Suppressor macrophage treated with lipopolysaccharide for 4 hours (primary cell): ENCODE measurements at regions not wholly inside any gene's neighbourhood (a gene's known extent, or its start where the extent isn't known, plus 50 kb on each side); places are given as distances from the start of the nearest gene placed in this dataset.

Experiments used
- DNase-seq: peaks from one replicate; pipeline ENCODE4 v3.0.0-alpha.2; 2020

DNA sequence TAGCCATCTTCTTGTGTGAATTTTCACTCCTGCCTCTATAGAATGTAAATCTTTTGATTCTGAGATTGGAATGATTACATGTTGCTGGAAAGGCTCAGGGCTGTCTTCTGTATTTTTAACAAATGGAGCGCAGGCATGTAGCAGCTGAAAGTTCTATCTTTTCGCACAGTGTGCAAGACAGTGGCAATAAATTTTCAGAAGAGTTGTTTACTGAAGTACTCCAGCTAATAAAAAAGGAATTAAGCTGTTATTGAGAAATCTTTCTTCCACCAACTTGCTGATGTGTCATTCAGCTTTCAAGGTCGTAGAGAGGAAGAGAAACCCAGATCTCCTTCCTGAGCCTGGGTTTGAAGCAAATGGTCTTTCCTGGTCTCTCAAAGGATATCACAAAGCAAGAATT is 122.0 kb upstream of the PUDP start:
- DNase-seq, result peak; percentile 53

DNA sequence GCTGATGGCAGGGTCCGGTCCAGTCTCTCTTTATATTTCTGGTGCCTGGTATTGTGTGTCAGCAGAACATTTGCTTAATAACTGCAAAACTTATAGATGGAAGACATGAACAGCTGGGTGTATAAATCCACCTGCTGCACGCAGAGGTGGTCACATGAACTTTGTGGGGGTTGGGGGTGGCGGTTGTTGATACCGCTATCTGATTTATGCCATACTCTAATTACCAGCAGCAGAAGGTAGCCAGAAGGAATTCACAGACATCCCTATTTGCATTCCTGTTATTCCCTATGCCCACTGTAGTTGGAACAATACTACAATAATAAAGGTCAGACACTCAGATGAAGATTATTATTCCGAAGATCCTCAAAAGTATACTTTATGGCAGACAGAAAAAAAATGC is 121.6 kb upstream of the PUDP start:
- DNase-seq, result no peak

DNA sequence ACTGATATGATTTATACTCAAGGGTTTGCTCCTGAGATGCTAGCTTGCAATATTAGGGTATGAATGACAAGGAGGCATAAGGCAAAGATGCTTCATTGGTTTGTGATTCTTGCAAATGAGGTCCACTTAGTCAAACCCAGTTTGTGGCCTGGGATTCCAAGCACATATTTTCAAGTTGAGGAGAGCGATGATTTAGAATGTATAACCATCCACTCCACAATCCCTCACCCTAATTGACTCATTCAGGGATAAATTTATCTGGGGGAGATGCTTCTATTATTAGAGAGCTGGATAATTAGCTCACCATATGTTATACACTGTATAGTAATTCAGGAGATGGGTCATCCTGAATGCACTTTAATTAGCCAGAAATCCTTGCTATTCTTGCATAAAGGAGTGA is 118.3 kb upstream of the PUDP start:
- DNase-seq, result no peak

DNA sequence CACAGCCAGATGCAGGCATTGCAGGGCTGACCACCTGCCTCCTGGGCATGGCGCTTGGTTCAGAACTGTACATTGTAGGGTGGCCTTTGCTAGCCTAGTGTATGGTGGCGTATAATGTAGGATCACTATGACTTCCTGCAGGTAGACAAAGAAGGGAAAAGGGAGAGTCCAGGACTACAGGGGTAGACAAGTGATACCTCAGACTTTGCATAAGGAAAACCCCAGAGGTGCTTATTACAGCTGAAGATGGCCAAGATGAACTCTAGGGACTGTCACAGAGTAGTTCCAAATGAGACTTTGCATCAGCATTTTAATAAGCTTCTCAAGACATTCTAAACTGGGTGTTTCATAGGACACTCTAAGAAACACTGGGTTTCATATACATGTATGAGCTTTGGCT is 116.4 kb upstream of the PUDP start:
- no peak for DNase-seq

DNA sequence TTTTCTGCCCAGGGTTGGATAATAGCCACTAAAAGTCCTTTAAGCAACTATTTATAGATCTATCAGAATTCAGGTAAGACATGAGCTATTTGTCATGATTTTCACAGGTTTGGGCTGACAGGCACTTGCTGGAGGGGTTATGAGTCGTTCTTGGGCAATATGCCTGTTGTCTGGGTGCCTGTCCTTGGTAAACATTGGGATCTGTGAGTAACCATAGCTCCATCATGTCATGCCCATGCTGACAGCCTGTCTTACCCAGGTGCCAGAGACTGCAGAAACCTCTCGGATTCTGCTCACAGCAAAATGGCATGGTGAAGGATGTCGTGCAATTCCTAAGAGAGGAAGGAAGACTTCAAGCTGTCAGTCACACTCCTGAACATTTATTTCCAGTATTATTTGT is 116.0 kb upstream of the PUDP start:
- no peak for DNase-seq

DNA sequence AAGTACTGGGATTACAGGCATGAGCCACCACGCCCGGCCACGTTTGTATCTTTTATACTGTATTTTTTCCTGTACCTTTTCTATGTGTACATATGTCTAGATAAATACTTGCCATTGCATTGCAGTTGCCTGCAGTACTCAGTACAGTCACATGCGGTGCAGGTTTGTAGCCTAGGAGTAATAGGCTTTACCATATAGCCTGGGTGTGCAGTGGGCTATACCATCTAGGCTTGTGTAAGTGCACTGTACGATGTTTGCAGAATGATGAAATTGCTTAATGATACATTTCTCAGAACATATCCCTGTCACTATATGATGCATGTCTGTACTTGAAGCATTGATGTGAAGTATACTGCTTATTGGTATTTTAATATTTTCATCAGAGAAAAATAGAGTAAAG is 115.4 kb upstream of the PUDP start:
- no peak for DNase-seq

DNA sequence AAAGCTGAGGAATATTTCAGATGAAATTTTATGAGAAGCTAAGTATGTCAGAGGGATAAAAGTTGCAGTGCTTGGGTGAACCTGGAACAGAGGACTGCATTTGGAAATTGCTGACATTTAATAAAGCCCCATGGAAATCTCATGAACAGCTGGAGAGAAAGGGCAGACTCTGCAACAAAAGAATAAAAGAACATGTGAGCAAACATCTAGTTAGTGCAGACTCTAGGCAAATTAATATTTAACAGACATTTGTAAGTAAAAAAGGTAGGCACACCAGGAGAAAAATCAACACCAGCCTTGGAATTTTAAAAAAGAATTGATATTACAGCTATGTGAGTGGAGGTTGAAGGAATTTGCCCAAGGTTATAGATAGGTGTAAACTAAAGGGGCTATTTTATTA is 114.6 kb upstream of the PUDP start:
- DNase-seq, result no peak

DNA sequence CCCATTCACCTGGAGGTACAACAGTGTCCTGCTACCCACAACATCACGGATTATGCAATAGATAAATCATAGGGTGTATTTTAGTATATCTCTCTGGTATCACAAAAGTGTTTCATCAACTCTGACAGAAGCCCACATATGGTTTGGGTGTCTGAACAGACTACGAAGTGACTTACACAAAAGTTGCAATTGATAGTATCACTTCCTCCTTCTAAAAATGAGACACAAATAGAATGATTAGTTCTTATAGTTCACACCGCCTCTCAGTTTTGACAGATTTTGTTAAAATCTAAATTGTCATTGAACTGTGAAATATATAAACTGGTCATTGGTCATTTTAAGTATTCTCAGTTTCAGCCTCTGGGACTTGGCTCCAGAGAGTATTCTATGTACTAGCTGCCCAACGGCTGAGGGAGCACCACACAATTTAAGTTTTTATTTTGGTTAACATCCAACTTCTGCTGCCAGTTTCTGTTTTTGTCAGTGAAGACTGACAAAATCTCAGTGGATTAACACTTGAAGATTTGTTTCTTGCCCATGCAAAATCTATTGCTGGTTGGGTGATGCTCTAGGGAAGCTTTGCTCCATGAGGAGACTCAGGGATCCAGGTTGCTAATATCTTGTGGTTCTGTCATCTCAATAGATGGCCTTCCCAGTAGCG is 113.8 kb upstream of the PUDP start:
- peak; percentile 46 for DNase-seq

DNA sequence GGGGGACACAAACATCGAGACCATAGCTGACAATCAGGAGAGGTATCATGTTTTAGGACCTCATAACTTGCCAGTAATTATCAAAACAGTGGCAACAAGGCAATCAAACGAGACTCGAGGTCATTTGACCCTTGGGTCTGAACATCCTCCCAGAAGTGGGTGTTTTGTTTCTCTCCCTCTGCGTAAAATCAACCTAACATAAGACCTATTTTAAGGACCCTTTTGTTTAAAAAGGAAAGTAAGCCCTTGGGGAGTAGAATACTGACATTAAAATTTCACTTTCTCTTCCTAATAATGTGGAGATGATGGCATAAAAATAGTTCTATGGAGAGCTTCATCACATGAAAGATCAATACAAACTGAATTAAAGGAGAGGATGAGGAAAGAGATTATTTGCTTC is 106.2 kb upstream of the PUDP start:
- DNase-seq, result no peak

DNA sequence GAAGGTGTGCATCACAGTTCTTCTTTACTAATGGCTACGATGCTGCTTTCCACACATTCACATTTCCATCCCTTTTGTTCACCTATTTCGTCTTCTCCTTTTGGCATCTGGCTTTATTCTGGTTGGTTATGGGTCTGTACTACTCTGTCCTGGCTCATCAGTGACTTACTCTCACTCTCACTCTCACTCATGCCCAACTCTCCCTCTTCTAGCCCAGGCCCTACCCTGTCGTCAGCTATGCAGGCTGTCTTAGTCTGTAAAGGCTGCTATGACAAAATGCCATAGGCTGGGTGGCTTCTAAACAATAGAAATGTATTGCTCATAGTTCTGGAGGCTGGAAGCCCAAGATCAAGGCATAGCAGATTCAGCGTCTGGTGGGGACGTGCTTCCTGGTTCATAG is 105.6 kb upstream of the PUDP start:
- DNase-seq, result no peak

DNA sequence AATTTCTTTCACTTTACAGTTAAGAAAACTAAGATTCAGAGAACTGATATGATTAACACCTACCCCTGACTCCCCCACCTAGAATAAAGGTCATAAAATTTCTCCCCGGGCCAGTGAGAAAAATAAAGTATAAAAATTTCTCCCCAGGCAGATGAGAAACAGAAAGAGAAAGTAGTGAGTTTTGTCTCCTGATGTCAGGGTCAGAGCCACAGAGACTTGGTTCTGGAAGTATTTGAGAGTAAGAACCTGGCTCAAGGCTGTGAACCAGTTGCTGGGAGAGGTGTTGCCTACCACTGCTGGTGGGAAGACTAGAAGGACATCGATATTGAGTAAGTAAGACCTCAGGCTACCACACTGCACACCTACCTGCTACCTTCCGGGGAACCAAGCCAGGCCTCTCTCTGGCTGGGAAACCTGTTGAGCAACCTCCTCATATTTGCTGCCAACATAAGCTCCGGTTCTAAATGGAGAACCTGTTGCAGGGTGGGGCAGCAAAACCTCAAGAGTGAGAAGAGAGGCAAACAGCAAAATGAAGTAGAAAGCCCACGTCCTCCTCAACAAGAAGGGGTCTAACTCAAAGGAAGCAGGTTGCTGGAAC is 104.2 kb upstream of the PUDP start:
- DNase-seq, result peak; percentile 11

DNA sequence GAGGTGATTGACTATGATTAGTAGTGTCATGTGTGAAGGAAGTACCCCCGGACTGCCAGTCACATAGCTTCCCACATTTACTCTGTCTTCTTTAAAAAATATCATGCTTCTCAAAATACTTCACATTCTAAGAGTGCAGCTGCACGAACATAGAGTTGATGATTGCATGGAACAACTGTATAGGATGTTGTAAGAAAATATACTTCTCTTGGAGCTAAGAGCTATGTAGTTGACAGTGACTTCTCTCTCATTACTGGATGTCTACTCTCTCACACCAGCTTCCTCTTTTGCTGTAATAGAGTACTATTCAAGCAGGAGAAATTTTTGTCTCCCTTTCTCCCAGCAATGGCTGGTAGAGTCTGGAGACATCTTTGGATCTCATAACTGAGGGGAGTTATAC is 99.4 kb upstream of the PUDP start:
- DNase-seq, result peak; percentile 14

DNA sequence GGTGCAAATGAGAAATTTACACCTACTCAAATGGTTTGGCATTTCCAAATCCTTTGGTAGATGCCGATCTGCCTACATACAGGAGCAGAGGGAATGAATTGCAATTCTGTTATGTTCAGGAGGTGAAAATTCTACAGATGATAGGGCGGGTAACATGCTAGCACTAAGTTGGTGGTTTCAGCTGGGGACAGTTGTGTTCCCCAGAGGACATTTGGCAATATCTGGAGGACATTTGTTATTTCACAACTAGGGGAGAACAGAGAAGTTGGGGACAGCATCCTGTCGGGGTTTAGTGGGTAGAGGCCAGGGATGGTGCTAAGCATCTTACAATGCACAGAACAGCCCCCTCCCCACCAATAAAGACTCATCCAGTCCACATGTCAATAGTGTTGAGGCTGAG is 96.5 kb upstream of the PUDP start:
- no peak for DNase-seq

DNA sequence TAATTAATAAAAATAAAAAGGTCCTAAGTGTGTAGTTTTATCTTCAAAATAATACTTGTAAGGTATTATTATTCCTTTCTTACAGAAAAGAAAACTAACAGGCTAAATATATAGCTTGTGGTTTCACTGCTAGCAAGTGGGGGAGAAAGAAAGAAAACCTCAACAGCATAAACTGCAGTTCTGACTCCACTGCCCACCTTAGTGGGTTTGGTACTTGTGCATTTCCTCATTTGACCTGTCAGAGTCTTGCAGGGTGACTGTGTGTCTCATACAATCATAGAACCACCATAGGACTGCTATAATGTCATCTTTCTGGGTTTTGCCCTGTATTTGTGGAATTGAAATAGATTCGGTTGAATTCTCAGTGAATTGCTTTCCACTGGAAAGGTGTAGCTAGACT is 94.7 kb upstream of the PUDP start:
- DNase-seq, result no peak

DNA sequence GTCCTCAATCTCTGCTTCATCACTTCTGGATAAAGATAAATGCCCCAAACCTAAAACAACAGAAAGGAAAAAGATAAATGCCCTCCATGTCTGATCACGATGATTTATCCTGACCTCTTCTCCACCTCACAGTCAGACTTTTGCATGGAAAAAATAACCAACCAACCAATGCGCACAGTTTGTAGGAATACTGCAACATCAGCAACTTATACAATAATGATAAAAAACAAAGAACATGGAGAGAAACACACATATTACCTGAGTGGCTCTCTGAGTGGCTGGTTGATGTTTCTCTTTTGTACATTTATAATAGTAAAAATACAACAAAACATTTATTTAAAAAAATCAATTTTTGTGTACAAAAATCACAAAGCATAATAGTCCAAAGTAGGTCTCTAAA is 93.0 kb upstream of the PUDP start:
- no peak for DNase-seq

DNA sequence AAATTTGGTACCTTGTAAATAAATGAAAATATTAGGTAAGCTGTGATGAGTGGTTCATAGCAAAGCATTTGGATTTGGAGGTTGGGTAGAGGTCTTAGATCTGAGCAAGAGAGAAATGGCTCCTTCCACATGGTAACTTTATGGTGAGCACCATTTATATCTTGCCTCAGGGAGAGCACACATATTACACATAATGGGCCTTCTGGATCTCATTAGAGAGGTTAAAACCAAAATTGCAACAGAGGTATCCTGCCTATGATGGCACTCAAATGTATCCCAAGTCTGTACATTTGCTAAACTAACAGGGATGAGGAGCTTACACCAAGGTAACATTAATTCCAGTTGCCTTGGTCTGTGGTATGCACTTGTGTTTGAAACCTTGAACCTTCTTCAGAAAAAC is 87.1 kb upstream of the PUDP start:
- DNase-seq, result no peak

DNA sequence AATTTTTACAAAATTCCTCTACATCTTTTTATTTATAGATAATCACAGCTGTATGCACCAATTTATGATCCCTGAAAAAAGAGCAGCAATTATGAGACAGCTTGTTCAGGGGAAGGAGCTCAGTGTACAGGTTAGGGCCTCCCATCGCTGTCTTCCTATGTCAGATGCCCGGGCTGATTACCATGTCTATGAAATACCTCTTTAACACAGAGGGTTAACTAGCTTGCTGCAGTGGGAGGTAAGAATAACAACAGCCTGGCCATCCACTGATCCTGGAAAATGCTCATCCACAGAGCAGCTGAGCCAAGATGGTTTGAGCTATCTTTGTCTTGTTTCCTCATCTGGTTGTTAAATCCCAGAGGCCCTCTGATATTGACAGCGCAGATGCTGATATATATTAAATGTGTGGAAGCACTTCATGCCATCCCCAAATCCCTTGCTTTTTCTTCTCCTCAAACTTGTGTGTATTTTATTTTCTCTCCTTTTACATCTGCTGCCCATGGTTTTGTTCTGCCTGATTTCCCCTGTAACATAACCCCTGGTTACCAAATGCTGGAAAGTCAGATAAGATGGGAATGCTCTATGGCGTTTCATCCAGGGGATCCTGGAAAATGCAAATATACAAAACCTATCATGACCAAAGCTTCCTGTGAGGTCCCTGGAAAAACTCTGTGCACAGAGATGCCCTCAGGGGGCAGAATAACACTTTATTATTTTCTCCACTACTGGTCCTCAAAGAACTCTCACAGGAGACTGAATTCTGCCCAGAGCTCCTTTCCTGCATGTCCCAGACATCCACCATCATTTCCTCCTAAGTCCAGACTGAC is 85.8 kb upstream of the PUDP start:
- DNase-seq, result no peak

DNA sequence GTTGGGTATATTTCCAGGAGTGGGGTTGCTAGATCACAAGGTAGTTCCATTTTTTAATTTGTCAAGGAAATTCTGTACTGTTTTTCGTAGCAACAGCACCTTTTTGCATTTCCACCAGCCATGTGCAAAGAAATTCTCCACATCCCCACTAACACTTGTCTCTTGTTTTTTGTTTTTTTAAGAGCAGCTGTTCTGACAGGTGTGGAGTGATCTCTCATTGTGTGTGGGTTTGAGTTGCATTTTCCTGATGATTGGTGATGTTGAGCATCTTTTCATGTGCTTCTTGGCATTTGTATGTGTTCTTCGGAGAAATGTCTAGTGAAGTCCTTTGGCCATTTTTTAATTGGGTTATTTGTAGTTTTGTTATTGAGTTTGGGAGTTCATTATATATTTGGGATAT is 80.3 kb upstream of the PUDP start:
- DNase-seq, result no peak

DNA sequence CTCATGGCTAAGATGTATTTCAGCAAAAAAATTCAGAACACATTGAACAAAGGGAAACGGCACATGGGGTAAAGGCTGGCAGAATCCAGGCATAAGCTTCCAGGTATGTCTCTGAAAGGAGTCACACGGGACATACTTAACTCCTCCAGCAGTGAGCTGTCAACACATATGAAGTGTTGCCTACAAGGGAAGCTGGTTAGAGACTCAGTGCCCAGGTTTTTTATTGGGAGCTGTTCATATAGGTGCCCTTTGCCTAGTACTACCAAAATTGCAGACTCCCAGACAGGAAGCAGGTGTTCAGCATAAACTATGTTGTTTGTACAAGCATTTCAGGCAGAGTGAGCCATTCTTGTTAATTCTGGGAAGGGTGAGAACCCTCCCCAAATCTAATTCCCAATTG is 77.4 kb upstream of the PUDP start:
- no peak for DNase-seq

DNA sequence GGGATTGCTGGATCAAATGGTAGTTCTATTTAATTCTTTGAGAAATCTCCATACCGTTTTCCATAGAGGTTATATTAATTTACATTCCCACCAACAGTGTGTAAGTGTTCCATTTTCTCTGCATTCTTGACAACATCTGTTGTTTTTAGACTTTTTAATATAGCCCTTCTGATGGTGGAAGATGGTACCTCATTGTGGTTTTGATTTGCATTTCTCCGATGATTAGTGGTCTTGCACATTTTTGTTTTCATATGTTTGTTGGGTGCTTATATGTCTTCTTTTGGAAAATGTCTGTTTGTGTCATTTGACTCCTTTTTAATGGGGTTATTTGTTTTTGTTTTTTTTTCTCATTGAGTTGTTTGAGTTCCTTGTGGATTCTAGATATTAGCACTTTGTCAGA is 75.3 kb upstream of the PUDP start:
- no peak for DNase-seq

DNA sequence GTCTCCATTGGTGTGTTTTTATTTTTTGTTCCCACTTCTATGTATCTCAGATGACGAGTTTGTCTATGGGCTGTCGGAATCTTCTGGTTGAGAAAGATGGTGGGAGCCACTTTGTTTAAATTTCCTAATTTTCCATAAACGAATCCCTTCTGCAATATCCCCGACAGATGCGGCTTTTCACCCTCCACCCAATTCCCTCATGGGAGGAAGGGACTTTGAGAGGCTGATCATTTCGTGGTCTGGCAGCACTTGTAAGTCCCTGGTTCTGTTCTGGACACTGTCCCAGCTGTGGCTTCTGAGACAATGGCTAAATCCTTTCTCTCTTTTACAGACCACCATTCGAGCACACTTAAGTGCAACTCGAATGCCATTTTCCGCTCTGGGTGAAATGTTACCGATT is 72.2 kb upstream of the PUDP start:
- DNase-seq, result no peak

DNA sequence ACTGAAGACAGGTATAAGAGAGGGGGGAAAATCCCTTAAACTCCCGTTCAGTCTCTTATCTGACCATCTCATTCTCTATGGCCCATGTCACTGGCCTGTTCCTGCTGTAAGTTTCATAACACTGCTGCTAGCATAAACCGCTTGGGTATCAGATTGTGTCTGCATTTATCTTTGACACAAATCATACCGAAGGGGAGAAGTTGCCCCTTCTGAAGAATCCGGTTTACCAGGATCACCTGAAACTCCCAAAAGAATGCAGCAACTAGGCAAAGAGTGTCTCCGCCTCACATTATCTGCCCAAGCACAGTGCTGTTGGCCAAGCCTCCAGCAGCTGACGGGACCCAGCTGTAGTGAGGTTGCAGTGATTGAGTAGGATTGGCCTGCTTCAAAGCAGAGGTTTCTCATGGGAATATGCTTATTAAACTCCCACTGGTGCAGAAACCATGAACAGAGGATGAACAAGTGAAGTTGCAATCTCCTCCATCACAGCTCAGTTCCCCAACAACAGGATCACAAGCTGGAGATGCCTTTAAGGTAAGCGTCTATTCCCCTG is 71.3 kb upstream of the PUDP start:
- no peak for DNase-seq

DNA sequence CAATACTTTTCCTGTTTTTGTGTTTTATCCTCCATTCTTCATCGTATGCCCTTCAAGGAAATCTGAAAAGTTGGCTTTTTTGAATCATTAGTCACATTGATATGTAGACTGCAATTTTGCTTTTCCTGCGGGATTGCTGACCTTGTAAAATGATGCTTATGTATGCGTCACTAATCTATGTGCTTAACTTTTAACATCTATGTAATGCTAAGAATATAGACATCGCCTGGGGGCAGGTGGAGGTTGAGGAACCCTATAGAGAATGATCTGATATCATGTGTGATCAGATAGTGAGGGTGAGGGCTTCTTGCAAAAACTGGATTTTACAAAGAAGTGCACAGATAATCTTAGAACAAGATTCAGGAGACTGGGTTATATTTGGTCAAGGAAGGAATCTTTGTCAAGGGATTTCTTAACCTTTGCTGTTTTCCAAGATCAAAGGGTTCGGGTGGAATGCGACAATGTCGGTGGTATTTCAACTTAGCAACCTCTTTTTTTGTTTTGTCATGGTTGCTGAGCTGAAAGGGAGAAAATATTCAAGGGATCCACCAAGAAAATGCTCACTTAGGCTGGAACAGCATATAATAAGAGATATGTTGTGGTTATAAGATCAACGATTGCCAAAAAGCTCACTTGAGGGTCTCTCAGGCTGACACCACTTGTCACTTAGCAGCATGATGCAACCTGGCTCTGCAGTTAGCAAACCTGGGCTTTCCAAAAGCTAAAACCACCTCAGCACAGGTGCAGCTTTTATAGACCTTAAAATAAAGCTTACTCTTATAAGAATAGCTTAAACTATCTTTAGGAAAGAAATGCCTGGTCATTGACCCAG is 70.6 kb upstream of the PUDP start:
- DNase-seq, result no peak
